SIG-M5 treated with dmso at 0.1 percent for 504 hours (cell line): ENCODE measurements at regions not wholly inside any gene's neighbourhood (a gene's known extent, or its start where the extent isn't known, plus 50 kb on each side); places are given as distances from the start of the nearest gene placed in this dataset.

ENCODE experiments used
- DNase-seq: peaks from one replicate; lab custom pipeline; 2025; ENCODE audit not compliant: unreplicated experiment; lab: John Stamatoyannopoulos, UW

- no peak for DNase-seq
Measured at GRCh38 chr11:122279194-122279593, 163.2 kb upstream of the BLID start.

- no peak for DNase-seq
Measured at GRCh38 chr11:122277493-122277892, 161.5 kb upstream of the BLID start.

GRCh38 chr11:122276221-122276620 lies 160.2 kb upstream of the BLID start:
- DNase-seq: no peak

- no peak for DNase-seq
Measured at GRCh38 chr11:122275508-122275907, 159.5 kb upstream of the BLID start.

GRCh38 chr11:122273476-122274191 lies 157.6 kb upstream of the BLID start:
- no peak for DNase-seq

- no peak for DNase-seq
Measured at GRCh38 chr11:122271745-122272144, 155.7 kb upstream of the BLID start.

GRCh38 chr11:122271137-122271536 lies 155.1 kb upstream of the BLID start:
- no peak for DNase-seq

- no peak for DNase-seq
Measured at GRCh38 chr11:122270535-122270934, 154.5 kb upstream of the BLID start.

- DNase-seq: no peak
Measured at GRCh38 chr11:122269824-122270223, 153.8 kb upstream of the BLID start.

- DNase-seq: no peak
Measured at GRCh38 chr11:122268601-122269130, 152.7 kb upstream of the BLID start.

- DNase-seq: no peak
Measured at GRCh38 chr11:122267602-122268001, 151.6 kb upstream of the BLID start.

GRCh38 chr11:122265981-122266380 lies 150.0 kb upstream of the BLID start:
- DNase-seq: no peak

GRCh38 chr11:122264121-122264520 lies 148.1 kb upstream of the BLID start:
- no peak for DNase-seq

- DNase-seq: no peak
Measured at GRCh38 chr11:122261546-122261945, 145.5 kb upstream of the BLID start.

GRCh38 chr11:122259195-122259821 lies 143.3 kb upstream of the BLID start:
- no peak for DNase-seq

- no peak for DNase-seq
Measured at GRCh38 chr11:122258446-122259194, 142.6 kb upstream of the BLID start.

GRCh38 chr11:122253589-122254231 lies 137.7 kb upstream of the BLID start:
- no peak for DNase-seq

GRCh38 chr11:122248939-122249338 lies 132.9 kb upstream of the BLID start:
- DNase-seq: no peak

GRCh38 chr11:122248131-122248530 lies 132.1 kb upstream of the BLID start:
- DNase-seq: no peak

- no peak for DNase-seq
Measured at GRCh38 chr11:122246874-122247273, 130.9 kb upstream of the BLID start.

- no peak for DNase-seq
Measured at GRCh38 chr11:122242731-122243130, 126.7 kb upstream of the BLID start.
